ENCODE measurements at regions not wholly inside any gene's neighbourhood (a gene's known extent, or its start where the extent isn't known, plus 50 kb on each side); places are given as distances from the start of the nearest gene placed in this dataset.

DNA sequence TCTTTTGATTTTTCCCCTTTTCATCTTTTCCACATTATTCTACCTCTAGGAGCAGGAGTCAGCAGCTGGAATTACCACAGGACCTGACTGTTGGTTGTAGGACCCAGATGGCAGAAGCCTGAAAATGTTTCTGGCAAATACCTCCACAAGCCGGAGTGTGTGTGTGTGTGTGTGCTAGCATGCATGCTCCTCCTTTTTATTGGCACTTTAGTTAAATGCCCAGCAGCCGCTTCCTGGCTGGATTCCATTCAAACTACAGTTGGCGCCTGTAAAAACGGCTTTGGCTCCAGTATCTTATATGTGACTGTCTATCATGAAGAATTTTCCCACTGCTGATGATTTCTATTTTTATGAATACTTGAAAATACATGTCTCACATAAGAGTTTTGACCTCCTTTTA lies 319.7 kb upstream of the SP4 start:
- no peak overlapping the region for H2AFZ ChIP-seq (ENCODE audit: low read length)
- intact Hi-C loops (cut with micrococcal nuclease; ENCODE audit: unreplicated experiment) = no loop called here
- ChIA-PET CTCF (ENCODE audit: unreplicated experiment) (no interaction called here), POLR2A (no interaction called here)
- H3K36me3 ChIP-seq (ENCODE audit: insufficient read depth, low read length) = no peaks in the 10 kb centered on the region
- no peak overlapping the region for H3K4me3 ChIP-seq (ENCODE audit: low read depth, low read length, poor library complexity, severe bottlenecking)
- no peaks in the 10 kb centered on the region for H3K79me2 ChIP-seq (ENCODE audit: insufficient read depth, low read depth, low read length)
- no peak for TF ChIP-seq EZH2phosphoT487 (IDR thresholded peaks at IDR 0.05; ENCODE audit: borderline replicate concordance, low read depth, low read length)
- TF ChIP-seq, protein P1, sequence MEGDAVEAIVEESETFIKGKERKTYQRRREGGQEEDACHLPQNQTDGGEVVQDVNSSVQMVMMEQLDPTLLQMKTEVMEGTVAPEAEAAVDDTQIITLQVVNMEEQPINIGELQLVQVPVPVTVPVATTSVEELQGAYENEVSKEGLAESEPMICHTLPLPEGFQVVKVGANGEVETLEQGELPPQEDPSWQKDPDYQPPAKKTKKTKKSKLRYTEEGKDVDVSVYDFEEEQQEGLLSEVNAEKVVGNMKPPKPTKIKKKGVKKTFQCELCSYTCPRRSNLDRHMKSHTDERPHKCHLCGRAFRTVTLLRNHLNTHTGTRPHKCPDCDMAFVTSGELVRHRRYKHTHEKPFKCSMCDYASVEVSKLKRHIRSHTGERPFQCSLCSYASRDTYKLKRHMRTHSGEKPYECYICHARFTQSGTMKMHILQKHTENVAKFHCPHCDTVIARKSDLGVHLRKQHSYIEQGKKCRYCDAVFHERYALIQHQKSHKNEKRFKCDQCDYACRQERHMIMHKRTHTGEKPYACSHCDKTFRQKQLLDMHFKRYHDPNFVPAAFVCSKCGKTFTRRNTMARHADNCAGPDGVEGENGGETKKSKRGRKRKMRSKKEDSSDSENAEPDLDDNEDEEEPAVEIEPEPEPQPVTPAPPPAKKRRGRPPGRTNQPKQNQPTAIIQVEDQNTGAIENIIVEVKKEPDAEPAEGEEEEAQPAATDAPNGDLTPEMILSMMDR (conservative IDR thresholded peaks at IDR 0.05; ENCODE audit: low read length) = no peak
- BruUV-seq (replicated peaks) = no TSS peak
- H3K4me2 ChIP-seq (ENCODE audit: low read length) = no peak overlapping the region
- no peaks in the 10 kb centered on the region for H4K20me1 ChIP-seq (ENCODE audit: insufficient read depth, low read length)
- H3K9me3 ChIP-seq (ENCODE audit: low read length) = no peaks in the 10 kb centered on the region
- no peak overlapping the region for H3K27ac ChIP-seq (ENCODE audit: low read depth, low read length, poor library complexity, severe bottlenecking)
- no peaks in the 10 kb centered on the region for H3K4me1 ChIP-seq (ENCODE audit: insufficient read depth, low read length, poor library complexity, severe bottlenecking)
- DNase-seq (ENCODE audit: low spot score) = no peak
- no peaks in the 10 kb centered on the region for H3K9me2 ChIP-seq (ENCODE audit: insufficient read depth, low read length)

DNA sequence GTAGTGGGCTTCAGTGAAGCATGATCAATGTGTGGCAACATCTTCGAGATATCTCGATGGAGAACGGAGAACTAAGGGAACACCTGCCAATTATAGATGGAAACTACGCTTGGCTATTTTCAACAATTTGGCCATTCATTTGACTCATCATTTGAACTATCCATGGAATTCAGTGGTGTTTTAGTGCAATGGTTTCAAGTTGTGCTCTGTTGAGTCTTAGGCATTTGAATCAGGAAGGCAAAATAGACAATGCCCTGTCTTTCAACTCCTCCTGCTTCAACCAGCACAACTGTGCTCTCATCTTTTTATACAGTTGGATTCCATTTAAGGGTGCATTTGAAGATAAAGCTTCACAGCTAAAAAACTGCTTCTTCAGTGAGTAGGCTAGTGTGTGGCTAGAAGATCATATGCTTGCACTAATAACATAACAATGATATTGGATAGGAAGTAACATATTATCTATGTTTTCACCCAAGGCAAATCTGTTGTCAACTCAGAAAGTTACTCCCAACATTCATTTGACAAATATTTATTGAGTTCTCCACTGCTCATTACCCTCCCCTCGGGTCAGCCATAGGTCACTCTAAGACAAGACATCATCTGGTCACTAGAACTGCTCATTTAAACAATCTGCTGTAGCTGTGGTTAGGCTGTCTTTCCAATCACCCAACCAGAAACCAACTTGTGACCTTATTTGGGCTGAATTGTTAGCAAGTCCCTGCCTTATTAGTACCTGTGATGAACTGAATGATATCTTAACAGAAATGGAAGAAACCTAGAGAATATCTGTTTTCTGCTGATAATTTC lies 314.1 kb upstream of the SP4 start:
- Histone ChIP-seq H4K20me1 (ENCODE audit: insufficient read depth, low read length) (no peaks in the 10 kb centered on the region), H3K9me3 (ENCODE audit: low read length) (no peaks in the 10 kb centered on the region), H3K27ac (ENCODE audit: low read depth, low read length, poor library complexity, severe bottlenecking) (no peak overlapping the region), H3K4me3 (ENCODE audit: low read depth, low read length, poor library complexity, severe bottlenecking) (no peak overlapping the region), H2AFZ (ENCODE audit: low read length) (no peak overlapping the region), H3K79me2 (ENCODE audit: insufficient read depth, low read depth, low read length) (no peaks in the 10 kb centered on the region), H3K36me3 (ENCODE audit: insufficient read depth, low read length) (no peaks in the 10 kb centered on the region), H3K4me1 (ENCODE audit: insufficient read depth, low read length, poor library complexity, severe bottlenecking) (no peaks in the 10 kb centered on the region), H3K9me2 (ENCODE audit: insufficient read depth, low read length) (no peaks in the 10 kb centered on the region), H3K4me2 (ENCODE audit: low read length) (no peak overlapping the region)
- no TSS peak for BruUV-seq (replicated peaks)
- DNase-seq (ENCODE audit: low spot score) = no peak
- POLR2A ChIA-PET = interaction anchor here (0.6 to 1.1 kb wide), 3 partner anchors 48 to 416 kb away, joined by 3 read pairs; no protein-coding TSS in a partner anchor
- CTCF ChIA-PET (ENCODE audit: unreplicated experiment) = no interaction called here
- intact Hi-C loops (cut with micrococcal nuclease; ENCODE audit: unreplicated experiment) = no loop called here
- TF ChIP-seq EZH2phosphoT487 (IDR thresholded peaks at IDR 0.05; ENCODE audit: borderline replicate concordance, low read depth, low read length) = no peak
- TF ChIP-seq, protein P1 (conservative IDR thresholded peaks at IDR 0.05; ENCODE audit: low read length) = no peak

DNA sequence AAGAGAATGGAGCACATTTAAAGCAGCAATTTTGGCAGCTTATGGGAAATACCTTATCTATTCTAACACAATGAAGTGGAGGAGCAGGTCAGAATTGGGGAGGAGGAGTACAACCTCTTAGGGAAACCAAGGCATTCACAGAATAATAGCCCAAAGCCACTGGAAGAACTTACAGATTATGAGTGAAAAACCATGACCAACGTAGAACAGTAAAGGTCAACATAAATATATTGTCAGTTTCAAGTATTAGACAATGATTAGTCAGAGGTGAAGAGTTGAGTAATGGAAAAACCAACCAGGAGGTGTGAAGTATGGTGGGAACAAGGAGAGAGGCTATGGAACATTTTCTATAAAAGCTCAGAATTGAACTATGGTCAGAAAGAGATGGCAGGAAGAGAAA lies 304.3 kb upstream of the SP4 start:
- DNase-seq (ENCODE audit: low spot score) = no peak
- no peaks in the 10 kb centered on the region for H3K36me3 ChIP-seq (ENCODE audit: insufficient read depth, low read length)
- H3K4me1 ChIP-seq (ENCODE audit: insufficient read depth, low read length, poor library complexity, severe bottlenecking) = no peaks in the 10 kb centered on the region
- no TSS peak for BruUV-seq (replicated peaks)
- no peaks in the 10 kb centered on the region for H3K9me2 ChIP-seq (ENCODE audit: insufficient read depth, low read length)
- intact Hi-C loops (cut with micrococcal nuclease; ENCODE audit: unreplicated experiment) = no loop called here
- H3K4me2 ChIP-seq (ENCODE audit: low read length) = no peak overlapping the region
- no peaks in the 10 kb centered on the region for H3K79me2 ChIP-seq (ENCODE audit: insufficient read depth, low read depth, low read length)
- TF ChIP-seq, protein P1 (conservative IDR thresholded peaks at IDR 0.05; ENCODE audit: low read length) = no peak
- TF ChIP-seq EZH2phosphoT487 (IDR thresholded peaks at IDR 0.05; ENCODE audit: borderline replicate concordance, low read depth, low read length) = no peak
- H3K9me3 ChIP-seq (ENCODE audit: low read length) = no peaks in the 10 kb centered on the region
- CTCF ChIA-PET (ENCODE audit: unreplicated experiment) = no interaction called here
- POLR2A ChIA-PET = no interaction called here
- H4K20me1 ChIP-seq (ENCODE audit: insufficient read depth, low read length) = no peaks in the 10 kb centered on the region
- H3K27ac ChIP-seq (ENCODE audit: low read depth, low read length, poor library complexity, severe bottlenecking) = no peak overlapping the region
- H2AFZ ChIP-seq (ENCODE audit: low read length) = no peak overlapping the region
- H3K4me3 ChIP-seq (ENCODE audit: low read depth, low read length, poor library complexity, severe bottlenecking) = no peak overlapping the region

All from OCI-LY7 (cell line).